LNCaP clone FGC (cell line): ENCODE measurements at regions not wholly inside any gene's neighbourhood (a gene's known extent, or its start where the extent isn't known, plus 50 kb on each side); places are given as distances from the start of the nearest gene placed in this dataset.

Source experiments
- DNase-seq: peaks from one replicate; pipeline ENCODE4 v3.0.0-alpha.2; 2011; ENCODE audit warnings: low read depth
- H3K4me3 ChIP-seq: 2 replicates; pipeline ENCODE4 v1.5.1; 2011; ENCODE audit warnings: mild to moderate bottlenecking, low read depth, low read length, control low read depth
- TF ChIP-seq, protein P1 (sequence below): IDR thresholded peaks from 2 replicates; pipeline ENCODE4 v1.5.1; 2012; ENCODE audit warnings: mild to moderate bottlenecking; ENCODE audit not compliant: control insufficient read depth, insufficient read depth; ENCODE audit errors: extremely low read depth

DNA sequence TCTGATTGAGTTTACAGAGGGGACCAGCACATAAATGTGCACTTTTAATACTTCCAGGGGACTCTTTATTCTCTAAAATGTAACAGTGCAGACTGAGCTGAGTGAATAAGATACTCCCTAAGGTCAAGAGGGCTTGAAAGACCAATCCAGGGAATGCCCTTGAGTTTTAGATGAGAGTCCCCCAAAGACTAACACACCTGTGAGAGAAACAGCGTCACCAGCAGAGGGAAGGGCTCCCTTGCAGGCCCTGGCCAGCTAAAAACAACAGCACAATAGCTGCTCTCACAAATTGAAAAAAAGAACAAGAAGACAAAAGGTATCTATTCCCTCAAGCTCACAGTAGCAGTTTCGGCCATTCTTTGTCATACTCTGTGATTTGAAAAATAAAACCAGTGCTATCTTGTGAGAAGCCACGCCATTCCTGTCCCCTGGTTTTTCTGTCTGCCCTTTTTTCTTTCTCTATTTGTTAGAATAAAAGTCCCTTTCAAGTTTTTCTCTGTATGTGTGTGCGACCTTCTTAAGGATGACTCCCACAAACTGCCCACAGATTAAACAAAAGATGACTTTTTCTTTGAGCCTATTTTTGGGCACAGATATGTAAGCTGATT lies 230.4 kb upstream of the BMPER start:
- H3K4me3 ChIP-seq: no peak overlapping the region
- TF ChIP-seq, protein P1, sequence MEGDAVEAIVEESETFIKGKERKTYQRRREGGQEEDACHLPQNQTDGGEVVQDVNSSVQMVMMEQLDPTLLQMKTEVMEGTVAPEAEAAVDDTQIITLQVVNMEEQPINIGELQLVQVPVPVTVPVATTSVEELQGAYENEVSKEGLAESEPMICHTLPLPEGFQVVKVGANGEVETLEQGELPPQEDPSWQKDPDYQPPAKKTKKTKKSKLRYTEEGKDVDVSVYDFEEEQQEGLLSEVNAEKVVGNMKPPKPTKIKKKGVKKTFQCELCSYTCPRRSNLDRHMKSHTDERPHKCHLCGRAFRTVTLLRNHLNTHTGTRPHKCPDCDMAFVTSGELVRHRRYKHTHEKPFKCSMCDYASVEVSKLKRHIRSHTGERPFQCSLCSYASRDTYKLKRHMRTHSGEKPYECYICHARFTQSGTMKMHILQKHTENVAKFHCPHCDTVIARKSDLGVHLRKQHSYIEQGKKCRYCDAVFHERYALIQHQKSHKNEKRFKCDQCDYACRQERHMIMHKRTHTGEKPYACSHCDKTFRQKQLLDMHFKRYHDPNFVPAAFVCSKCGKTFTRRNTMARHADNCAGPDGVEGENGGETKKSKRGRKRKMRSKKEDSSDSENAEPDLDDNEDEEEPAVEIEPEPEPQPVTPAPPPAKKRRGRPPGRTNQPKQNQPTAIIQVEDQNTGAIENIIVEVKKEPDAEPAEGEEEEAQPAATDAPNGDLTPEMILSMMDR: no peak
- DNase-seq: no peak

DNA sequence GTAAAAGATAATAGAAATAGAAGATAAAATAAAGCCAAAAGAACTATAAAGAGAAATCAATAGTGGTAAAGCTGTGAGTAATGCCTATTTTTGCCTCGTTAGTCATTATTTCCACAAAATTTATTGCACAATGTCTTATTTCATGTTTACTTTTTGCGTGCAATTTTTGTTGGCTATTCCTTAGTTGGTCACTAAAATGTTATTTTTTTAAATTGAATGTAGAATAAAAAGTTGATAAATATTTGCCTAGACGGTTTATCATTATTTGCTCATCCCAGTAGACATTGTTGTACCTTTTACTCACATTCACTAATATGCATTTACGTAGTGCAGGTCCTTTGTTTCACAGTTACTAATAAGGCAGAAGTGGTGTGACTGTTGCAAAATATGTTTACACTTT lies 227.8 kb upstream of the BMPER start:
- DNase-seq: no peak
- TF ChIP-seq, protein P1: no peak
- no peak overlapping the region for H3K4me3 ChIP-seq

DNA sequence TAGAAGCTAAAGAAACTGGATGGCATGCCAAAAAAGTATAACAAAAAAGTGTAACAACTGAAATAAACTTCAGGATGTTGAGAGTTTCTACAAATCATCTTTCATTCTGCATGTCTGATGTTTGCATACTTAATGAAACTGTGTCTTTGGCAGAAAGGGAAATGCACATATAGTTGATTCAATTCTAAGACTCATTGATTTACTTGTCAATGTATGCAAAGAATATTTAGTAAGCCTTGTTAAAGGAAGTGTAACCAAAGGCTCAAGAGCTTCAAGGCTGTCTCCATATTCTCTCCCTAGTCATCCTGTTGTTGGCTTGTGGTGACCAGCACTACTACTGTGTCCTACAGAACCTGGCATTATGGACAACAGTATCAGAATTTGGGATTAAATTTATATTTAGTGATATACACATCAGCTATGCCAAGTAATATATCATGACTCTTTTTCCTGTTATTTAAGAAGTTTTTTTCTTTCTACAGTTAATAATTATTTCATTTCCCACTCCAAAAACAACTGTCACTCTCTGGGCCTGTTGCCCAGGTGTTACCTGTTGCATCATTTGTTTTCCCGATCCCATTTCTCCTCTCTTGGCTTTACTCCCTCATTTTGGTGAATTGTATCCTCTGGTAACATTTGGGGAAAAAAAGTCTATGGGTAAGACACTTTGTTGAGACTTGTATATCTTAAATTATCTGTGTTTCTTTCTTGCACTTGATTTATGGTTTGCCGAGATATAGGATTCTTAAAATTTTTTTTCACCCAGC lies 226.6 kb upstream of the BMPER start:
- TF ChIP-seq, protein P1: no peak
- H3K4me3 ChIP-seq: no peak overlapping the region

DNA sequence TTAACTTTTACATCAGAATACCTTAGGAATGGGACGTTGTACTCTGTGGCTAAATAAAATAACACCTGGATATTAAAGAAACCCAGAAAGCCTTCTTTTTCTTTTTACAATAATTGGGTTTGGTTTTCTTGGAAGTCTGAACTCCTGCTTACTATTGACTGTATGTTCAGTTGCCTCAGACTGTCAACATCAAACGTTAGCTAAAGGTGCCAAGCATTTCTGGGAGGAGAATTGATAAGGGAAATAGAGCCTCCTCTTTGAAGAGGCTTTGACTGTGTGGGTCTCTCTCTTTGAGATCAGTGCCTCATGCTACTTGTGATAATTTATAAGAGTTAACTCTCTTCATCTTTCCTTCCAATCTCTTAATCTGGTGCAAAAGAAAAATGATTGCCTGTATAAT lies 224.7 kb upstream of the BMPER start:
- H3K4me3 ChIP-seq: no peak overlapping the region
- TF ChIP-seq, protein P1: no peak
- no peak for DNase-seq

More for the DNA sequence above, 226.6 kb upstream of the BMPER start:
- DNase-seq: no peak

DNA sequence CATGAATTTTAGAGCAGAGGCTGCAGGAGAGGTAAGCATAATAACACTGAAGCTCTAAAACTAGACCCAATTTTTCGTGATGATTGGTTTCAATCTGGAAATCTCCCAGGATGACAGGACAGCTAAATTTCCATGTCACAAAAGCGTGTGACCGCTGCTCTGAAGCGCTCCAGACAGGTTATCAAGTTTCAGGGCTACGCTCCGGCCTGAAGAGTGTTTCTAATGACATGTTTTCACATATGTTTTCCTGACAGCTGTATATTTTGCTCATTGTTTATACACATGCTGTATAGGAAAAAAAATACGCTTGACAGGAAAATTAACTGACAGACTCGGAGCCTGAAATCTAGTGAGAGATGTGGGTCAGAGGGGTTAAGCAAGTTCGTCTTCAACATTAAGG lies 219.8 kb upstream of the BMPER start:
- H3K4me3 ChIP-seq: no peak overlapping the region
- TF ChIP-seq, protein P1: no peak
- no peak for DNase-seq

DNA sequence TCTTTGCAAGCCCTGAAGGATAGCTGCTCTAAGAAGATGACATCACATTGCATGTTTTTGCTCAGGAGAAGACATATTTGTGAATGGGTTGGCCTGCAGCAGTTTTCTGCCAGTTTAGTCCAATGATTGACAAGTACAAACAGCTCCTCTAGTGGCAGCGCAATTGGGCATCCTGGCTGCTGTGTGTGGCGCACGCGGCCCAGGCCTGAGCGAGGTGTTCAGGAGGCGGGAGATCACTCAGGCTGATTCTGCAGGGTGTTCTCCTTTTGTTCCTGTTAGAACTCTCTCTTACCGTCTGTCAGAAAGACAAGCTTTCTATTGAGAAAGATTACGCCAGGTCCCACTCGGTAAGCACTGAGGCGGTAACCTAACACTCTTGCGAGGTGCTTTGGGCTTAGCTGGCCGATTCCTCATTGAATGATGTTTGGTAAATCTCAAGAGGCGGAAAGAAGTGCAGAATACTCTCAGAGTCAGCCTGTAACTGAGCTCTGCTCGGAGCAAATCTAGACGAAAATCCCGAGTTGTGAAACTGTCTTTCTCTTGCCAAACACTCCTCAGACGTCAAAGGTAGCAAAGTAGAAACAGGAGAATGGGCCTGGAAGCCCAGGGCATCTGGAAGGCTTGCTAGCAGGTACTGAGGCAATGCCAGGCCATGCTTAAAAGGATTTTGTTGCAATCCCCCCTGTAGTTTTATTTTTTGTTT lies 219.2 kb upstream of the BMPER start:
- no peak overlapping the region for H3K4me3 ChIP-seq
- TF ChIP-seq, protein P1: no peak
- no peak for DNase-seq
